ENCODE measurements at regions not wholly inside any gene's neighbourhood (a gene's known extent, or its start where the extent isn't known, plus 50 kb on each side); places are given as distances from the start of the nearest gene placed in this dataset.
A peak's percentile ranks its signal among the peaks of the same experiment; 100 is the strongest.

DNA sequence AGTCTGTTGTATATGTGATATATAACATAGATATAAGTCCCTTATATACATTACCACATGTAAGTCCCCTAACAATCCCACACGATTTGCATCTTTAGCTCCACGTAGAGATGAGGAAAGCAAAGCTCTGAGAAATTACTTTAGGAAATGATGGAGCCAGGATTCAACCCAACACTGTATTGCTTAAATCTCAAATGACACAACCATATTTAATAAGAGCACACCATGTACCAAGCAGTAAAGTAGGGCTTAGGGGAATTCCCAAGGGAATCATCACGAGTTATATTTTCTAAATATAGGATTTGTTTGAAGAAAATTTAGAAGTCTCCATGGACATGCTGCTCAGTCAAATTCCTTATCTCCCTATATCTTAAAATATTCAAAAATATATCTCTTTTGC lies 61.3 kb upstream of the POMP start:
- H3K27ac ChIP-seq (ENCODE audit: low read depth, low read length, poor library complexity, severe bottlenecking), result no peak overlapping the region
- TF ChIP-seq, protein P1, sequence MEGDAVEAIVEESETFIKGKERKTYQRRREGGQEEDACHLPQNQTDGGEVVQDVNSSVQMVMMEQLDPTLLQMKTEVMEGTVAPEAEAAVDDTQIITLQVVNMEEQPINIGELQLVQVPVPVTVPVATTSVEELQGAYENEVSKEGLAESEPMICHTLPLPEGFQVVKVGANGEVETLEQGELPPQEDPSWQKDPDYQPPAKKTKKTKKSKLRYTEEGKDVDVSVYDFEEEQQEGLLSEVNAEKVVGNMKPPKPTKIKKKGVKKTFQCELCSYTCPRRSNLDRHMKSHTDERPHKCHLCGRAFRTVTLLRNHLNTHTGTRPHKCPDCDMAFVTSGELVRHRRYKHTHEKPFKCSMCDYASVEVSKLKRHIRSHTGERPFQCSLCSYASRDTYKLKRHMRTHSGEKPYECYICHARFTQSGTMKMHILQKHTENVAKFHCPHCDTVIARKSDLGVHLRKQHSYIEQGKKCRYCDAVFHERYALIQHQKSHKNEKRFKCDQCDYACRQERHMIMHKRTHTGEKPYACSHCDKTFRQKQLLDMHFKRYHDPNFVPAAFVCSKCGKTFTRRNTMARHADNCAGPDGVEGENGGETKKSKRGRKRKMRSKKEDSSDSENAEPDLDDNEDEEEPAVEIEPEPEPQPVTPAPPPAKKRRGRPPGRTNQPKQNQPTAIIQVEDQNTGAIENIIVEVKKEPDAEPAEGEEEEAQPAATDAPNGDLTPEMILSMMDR (conservative IDR thresholded peaks at IDR 0.05; ENCODE audit: low read depth, low read length), result no peak

DNA sequence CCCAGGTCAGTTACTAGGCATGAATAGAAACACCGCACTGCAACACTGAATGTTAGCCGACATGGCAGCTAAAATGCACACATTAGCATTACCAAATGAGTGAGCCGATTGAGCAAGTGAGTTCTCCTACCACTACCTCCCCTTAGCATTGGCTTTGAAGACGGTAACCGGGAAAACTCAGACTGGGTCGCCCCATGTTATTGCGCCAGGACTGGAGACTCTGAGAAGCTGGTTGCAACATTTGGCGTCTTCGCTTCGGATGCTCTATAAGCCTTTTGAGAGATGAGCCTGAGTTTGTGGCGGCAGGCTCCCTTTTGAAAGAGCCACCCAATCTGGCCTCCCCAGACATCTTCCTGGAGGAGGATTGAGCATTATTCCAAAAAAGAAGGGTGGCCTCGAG lies 68.5 kb upstream of the POMP start:
- ChIA-PET CTCF (no interaction called here), POLR2A (ENCODE audit: low non-redundant PET) (no interaction called here)
- TF ChIP-seq, protein P1 (conservative IDR thresholded peaks at IDR 0.05; ENCODE audit: low read depth, low read length), result no peak
- no peak for TF ChIP-seq EZH2 (IDR thresholded peaks at IDR 0.05; ENCODE audit: borderline replicate concordance, low read depth, low read length, poor library complexity, severe bottlenecking)
- Histone ChIP-seq H3K36me3 (ENCODE audit: insufficient read depth, low read length, poor library complexity, severe bottlenecking) (no peaks in the 10 kb centered on the region), H3K4me3 (ENCODE audit: low read depth, low read length, poor library complexity, severe bottlenecking) (no peak overlapping the region), H3K9me3 (ENCODE audit: low read depth, low read length, poor library complexity, severe bottlenecking) (no peaks in the 10 kb centered on the region), H3K4me1 (ENCODE audit: insufficient read depth, low read length, poor library complexity, severe bottlenecking) (no peaks in the 10 kb centered on the region), H3K27ac (ENCODE audit: low read depth, low read length, poor library complexity, severe bottlenecking) (no peak overlapping the region), H3K27me3 (replicated peaks; ENCODE audit: insufficient read depth, low read depth, low read length, poor library complexity) (no peaks in the 10 kb centered on the region)
- DNase-seq (ENCODE audit: low spot score), result no peak
- intact Hi-C loops (cut with micrococcal nuclease; ENCODE audit: unreplicated experiment), result no loop called here
- BruUV-seq (replicated peaks), result no TSS peak

More for the DNA sequence above, 61.3 kb upstream of the POMP start:
- H3K4me3 ChIP-seq (ENCODE audit: low read depth, low read length, poor library complexity, severe bottlenecking), result no peak overlapping the region
- DNase-seq (ENCODE audit: low spot score), result peak; percentile 15
- ChIA-PET POLR2A (ENCODE audit: low non-redundant PET) (no interaction called here), CTCF (no interaction called here)
- no peaks in the 10 kb centered on the region for H3K9me3 ChIP-seq (ENCODE audit: low read depth, low read length, poor library complexity, severe bottlenecking)
- intact Hi-C loops (cut with micrococcal nuclease; ENCODE audit: unreplicated experiment), result no loop called here
- no peaks in the 10 kb centered on the region for H3K36me3 ChIP-seq (ENCODE audit: insufficient read depth, low read length, poor library complexity, severe bottlenecking)
- H3K4me1 ChIP-seq (ENCODE audit: insufficient read depth, low read length, poor library complexity, severe bottlenecking), result no peaks in the 10 kb centered on the region
- BruUV-seq (replicated peaks), result no TSS peak
- H3K27me3 ChIP-seq (replicated peaks; ENCODE audit: insufficient read depth, low read depth, low read length, poor library complexity), result no peaks in the 10 kb centered on the region

DNA sequence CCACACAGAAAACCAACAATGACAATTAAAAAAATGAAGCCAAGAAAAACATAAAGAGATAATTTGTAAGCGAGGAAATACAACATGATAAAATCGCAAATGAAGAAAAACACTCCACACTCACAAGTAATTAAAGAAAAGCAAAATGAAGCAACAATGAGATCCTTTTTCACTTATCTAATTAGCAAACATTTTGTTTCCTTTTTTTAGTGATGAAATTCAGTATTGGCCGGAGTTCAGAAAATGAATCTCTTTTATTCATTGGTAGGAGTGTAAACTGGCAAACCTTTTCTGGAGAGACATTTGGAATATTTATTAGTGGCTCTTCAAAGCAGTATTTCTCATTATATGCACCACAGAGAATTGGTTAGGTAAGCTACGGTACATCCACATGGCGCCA lies 70.6 kb upstream of the POMP start:
- DNase-seq (ENCODE audit: low spot score), result no peak
- CTCF ChIA-PET, result no interaction called here
- Histone ChIP-seq H3K36me3 (ENCODE audit: insufficient read depth, low read length, poor library complexity, severe bottlenecking) (no peaks in the 10 kb centered on the region), H3K4me3 (ENCODE audit: low read depth, low read length, poor library complexity, severe bottlenecking) (no peak overlapping the region), H3K4me1 (ENCODE audit: insufficient read depth, low read length, poor library complexity, severe bottlenecking) (peaks cover 5% of the 10 kb centered on the region), H3K9me3 (ENCODE audit: low read depth, low read length, poor library complexity, severe bottlenecking) (no peaks in the 10 kb centered on the region), H3K27ac (ENCODE audit: low read depth, low read length, poor library complexity, severe bottlenecking) (no peak overlapping the region), H3K27me3 (replicated peaks; ENCODE audit: insufficient read depth, low read depth, low read length, poor library complexity) (no peaks in the 10 kb centered on the region)
- TF ChIP-seq, protein P1 (conservative IDR thresholded peaks at IDR 0.05; ENCODE audit: low read depth, low read length), result no peak
- TF ChIP-seq EZH2 (IDR thresholded peaks at IDR 0.05; ENCODE audit: borderline replicate concordance, low read depth, low read length, poor library complexity, severe bottlenecking), result no peak
- POLR2A ChIA-PET (ENCODE audit: low non-redundant PET), result no interaction called here
- intact Hi-C loops (cut with micrococcal nuclease; ENCODE audit: unreplicated experiment), result no loop called here
- no TSS peak for BruUV-seq (replicated peaks)

Data from A673 (cell line).